ENCODE measurements at regions not wholly inside any gene's neighbourhood (a gene's known extent, or its start where the extent isn't known, plus 50 kb on each side); places are given as distances from the start of the nearest gene placed in this dataset.

DNA sequence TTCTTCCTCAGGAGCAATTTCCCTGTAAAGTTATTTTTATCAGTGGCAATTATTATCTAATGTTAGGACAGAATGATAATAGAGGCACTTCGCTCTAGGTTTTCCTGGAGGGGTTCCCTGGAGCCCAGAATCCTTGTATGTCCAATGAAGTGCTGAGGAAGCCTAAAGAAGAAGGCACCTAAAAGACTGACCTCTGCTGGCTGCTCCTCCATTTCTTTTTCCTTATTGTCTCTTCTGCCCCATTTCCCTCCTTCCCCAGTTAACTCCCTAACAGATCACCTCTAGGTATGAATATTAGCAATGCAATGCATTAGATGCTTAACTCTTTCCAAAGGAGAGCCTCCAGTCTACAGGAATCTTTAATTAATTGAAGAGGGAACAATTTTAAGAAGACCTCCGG is 985.4 kb downstream of the DIAPH3 start:
- TF ChIP-seq CTCF (IDR thresholded peaks at IDR 0.05) (peak in 3 of 12 donors; percentile 6 to 8 (median 7)), POLR2A (IDR thresholded peaks at IDR 0.05) (no peak)

All from heart left ventricle (tissue), 13 donors.